Prostate gland (tissue), 2 donors: ENCODE measurements at regions not wholly inside any gene's neighbourhood (a gene's known extent, or its start where the extent isn't known, plus 50 kb on each side); places are given as distances from the start of the nearest gene placed in this dataset.

ENCODE experiments used
- DNase-seq: peaks from one replicate; pipeline ENCODE4 v3.0.0-alpha.2; 2019; ENCODE audit warnings: low spot score
- H3K27ac ChIP-seq, 2 donors: fragments of 200-600 bp; sonication (generic); 2 replicates each; pipeline ENCODE4 v1.5.1; 2017 to 2019
- H3K27me3 ChIP-seq: fragments of 200-600 bp; sonication (generic); replicated peaks from 2 replicates; pipeline ENCODE4 v1.5.1; 2019; ENCODE audit not compliant: insufficient read depth
- H3K36me3 ChIP-seq, 2 donors: fragments of 200-600 bp; sonication (generic); 1 replicate in 1 of 2; 2 replicates in 1 of 2; pipeline versions ENCODE4 v1.5.1 to v1.8.1; 2017 to 2019
- H3K4me1 ChIP-seq: fragments of 200-600 bp; sonication (generic); replicated peaks from 2 replicates; pipeline ENCODE4 v1.5.1; 2019
- H3K4me3 ChIP-seq, 2 donors: fragments of 200-600 bp; sonication (generic); 2 replicates each; pipeline ENCODE4 v1.5.1; 2017 to 2019
- H3K9me3 ChIP-seq: fragments of 200-600 bp; sonication (generic); 2 replicates; pipeline ENCODE4 v1.5.1; 2017
- POLR2A ChIP-seq: fragments of 450-650 bp; IDR thresholded peaks from one replicate; pipeline ENCODE4 v1.6.1; 2016; ENCODE audit warnings: antibody characterized with exemption, mild to moderate bottlenecking
- POLR2AphosphoS5 ChIP-seq: sonication (generic); formaldehyde crosslinking; IDR thresholded peaks from one replicate; pipeline ENCODE4 v1.6.1; 2017; ENCODE audit warnings: antibody characterized with exemption
- WGBS: methylation state at CpG from one replicate; pipeline ENCODE4 v1.1.5; 2018; 5-methylcytosine and 5-hydroxymethylcytosine counted together
- intact Hi-C: fragments of 100-400 bp; cut with DNase I; formaldehyde crosslinking; loops from one replicate; pipeline ENCODE4 v1.14.2; 2022
- TF ChIP-seq, protein P1 (sequence below), 4 experiments: fragments of 200-600 bp in 2 of 4; fragments of 450-650 bp in 2 of 4; sonication (generic) in 2 of 4; IDR thresholded peaks; 1 replicate in 3 of 4; 2 replicates in 1 of 4; pipeline ENCODE4 v1.5.1; 2016 to 2019; ENCODE audit warnings: antibody characterized with exemption in 4 of 4, mild to moderate bottlenecking in 2 of 4, moderate library complexity in 2 of 4

DNA sequence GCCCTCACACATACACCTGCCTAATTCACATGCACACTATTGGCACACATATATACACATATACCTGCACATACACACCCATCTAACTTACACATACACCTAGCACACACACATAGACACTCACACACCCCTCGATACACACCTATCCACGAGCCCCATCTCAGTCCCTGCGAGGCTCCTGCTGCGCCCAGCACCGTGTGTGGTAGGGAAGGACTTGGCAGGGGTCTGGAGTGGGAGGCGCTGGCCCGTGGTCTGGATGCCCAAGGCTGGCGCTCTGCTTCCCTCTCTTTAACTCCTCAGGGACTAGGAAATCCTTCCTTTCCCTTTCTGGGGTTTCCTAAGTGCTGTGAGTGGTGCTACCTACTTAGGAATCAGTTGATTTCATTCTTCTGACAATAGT, 202.7 kb downstream of the UQCRFS1 start:
- no peak for TF ChIP-seq POLR2A
- TF ChIP-seq, protein P1, sequence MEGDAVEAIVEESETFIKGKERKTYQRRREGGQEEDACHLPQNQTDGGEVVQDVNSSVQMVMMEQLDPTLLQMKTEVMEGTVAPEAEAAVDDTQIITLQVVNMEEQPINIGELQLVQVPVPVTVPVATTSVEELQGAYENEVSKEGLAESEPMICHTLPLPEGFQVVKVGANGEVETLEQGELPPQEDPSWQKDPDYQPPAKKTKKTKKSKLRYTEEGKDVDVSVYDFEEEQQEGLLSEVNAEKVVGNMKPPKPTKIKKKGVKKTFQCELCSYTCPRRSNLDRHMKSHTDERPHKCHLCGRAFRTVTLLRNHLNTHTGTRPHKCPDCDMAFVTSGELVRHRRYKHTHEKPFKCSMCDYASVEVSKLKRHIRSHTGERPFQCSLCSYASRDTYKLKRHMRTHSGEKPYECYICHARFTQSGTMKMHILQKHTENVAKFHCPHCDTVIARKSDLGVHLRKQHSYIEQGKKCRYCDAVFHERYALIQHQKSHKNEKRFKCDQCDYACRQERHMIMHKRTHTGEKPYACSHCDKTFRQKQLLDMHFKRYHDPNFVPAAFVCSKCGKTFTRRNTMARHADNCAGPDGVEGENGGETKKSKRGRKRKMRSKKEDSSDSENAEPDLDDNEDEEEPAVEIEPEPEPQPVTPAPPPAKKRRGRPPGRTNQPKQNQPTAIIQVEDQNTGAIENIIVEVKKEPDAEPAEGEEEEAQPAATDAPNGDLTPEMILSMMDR (IDR thresholded peaks at IDR 0.05): no peak
- no peak for TF ChIP-seq POLR2AphosphoS5
- H3K4me3 ChIP-seq: no peak overlapping the region
- WGBS: 61% methylated on average over 8 of the region's 8 CpGs
- H3K27me3 ChIP-seq: no peaks in the 10 kb centered on the region
- H3K9me3 ChIP-seq: no peaks in the 10 kb centered on the region
- H3K27ac ChIP-seq: no peak overlapping the region
- no peak for DNase-seq
- H3K36me3 ChIP-seq: no peaks in the 10 kb centered on the region
- H3K4me1 ChIP-seq: no peaks in the 10 kb centered on the region
- intact Hi-C loops: no loop called here

DNA sequence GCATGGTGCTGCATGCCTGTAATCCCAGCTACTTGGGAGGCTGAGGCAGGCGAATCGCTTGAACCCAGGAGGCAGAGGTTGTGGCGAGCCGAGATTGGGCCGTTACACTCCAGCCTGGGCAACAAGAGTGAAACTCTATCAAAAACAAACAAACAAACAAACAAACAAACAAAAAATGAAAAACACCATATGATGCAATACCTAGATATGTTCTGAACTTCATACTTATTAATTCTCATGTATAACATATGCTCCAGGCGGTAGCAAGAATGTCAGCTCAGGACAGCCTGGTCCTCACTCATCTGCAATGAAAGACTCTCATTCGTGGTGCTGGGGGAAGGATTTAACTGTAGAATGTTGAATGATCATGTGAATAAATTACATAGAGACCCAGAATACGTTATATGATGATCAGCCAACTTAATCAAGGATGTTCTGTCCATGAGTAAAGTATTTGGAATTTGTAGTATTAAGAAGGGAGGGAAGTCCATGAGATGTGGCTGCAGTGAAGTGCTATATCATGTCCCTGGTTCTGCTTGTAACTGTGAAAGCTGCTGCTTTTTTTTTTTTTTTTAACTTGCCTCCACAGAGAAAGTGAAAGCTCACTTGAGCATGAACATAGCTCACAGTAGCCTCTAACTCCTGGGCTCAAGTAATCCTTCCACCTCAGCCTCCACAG, 206.8 kb downstream of the UQCRFS1 start:
- H3K4me3 ChIP-seq: no peak overlapping the region
- no peaks in the 10 kb centered on the region for H3K36me3 ChIP-seq
- H3K9me3 ChIP-seq: no peaks in the 10 kb centered on the region
- H3K27ac ChIP-seq: no peak overlapping the region
- WGBS: 87% methylated on average over 8 of the region's 8 CpGs
- no peak for TF ChIP-seq POLR2A
- DNase-seq: no peak
- H3K27me3 ChIP-seq: no peaks in the 10 kb centered on the region
- H3K4me1 ChIP-seq: no peaks in the 10 kb centered on the region
- intact Hi-C loops: no loop called here

DNA sequence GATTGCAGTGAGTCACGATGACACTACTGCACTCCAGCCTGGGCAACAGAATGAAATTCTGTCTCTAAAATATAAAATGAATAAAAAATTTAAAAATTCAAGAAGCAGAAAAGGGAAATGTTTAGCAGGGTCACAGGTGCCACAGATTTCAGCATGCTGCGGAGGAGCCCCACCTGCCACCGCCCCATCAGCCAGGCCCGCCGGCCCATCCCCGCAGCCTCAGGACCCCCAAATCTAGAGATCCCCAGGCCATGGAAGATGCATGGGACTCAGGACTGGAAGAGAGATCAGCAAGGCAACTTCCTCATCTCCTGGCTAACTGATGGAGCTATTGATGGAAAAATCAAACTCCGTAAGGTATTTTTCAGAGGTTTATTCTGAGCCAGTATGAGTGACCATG, 208.2 kb downstream of the UQCRFS1 start:
- Histone ChIP-seq H3K27ac (no peak overlapping the region), H3K9me3 (no peaks in the 10 kb centered on the region), H3K4me1 (no peaks in the 10 kb centered on the region), H3K27me3 (no peaks in the 10 kb centered on the region), H3K36me3 (no peaks in the 10 kb centered on the region), H3K4me3 (no peak overlapping the region)
- TF ChIP-seq POLR2AphosphoS5: no peak
- TF ChIP-seq, protein P1 (IDR thresholded peaks at IDR 0.05): no peak
- TF ChIP-seq POLR2A: no peak
- WGBS: 96% methylated on average over 7 of the region's 7 CpGs
- intact Hi-C loops: no loop called here
- no peak for DNase-seq

DNA sequence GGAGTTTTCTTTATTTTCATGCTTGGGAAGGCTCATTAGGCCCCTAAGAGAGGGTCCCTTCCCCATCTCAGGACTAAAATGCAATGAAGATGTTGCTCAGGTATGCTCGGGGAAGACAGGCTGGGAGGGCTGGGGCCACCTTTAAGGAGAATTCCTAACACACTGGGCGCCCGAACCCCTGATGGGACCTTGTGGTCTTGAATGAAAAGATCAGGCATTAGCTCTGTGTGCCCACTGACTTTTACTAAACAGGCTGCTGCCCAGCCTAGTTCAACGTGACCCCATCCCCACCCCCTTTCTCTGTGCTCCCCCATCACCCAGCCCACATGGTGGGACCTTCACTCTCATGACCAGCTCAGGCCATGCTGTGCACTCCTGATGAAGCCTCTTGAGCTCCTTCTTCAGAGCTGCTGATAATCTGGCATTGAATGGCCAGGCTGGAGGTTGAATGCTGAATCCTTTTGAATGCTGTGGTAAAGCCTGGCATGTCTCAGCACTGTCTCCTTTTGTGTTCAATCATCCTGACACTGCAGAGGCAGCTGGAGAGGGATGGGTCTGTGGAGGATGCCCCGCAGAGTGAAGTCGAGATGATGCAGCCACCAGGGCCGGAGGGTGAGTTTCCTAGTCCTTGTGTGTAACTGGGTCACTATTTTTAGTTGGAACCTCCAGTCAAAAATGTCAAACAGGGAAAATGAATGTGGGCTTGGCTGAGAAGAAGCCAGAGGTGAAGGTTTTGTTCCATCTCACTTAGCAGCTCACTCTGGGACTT, 209.1 kb downstream of the UQCRFS1 start:
- 76% methylated on average over 7 of the region's 7 CpGs for WGBS
- no peak overlapping the region for H3K27ac ChIP-seq

DNA sequence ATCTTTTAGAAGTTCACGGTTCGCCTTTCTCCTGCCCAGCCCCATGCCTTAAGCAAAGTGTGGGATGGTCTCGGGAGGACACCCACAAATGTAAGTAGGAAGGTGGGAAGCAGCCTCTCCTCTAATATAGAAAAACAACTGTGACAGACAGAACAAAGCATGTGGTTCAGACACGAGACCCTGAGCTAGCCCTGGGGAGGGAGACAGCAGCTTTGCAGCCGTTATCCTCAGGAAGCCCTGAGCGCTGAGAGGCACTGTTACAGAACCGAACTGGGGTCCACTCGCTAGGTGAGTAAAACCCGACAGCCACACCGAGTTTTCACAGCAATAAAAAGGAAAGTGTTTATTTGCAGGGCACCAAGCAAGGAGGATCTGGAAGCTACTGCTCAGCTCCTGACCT, 210.6 kb downstream of the UQCRFS1 start:
- 43% methylated on average over 10 of the region's 10 CpGs for WGBS
- intact Hi-C loops: no loop called here
- H3K9me3 ChIP-seq: no peaks in the 10 kb centered on the region
- no peaks in the 10 kb centered on the region for H3K27me3 ChIP-seq
- H3K27ac ChIP-seq: no peak overlapping the region
- no peak overlapping the region for H3K4me3 ChIP-seq
- no peak for DNase-seq
- TF ChIP-seq POLR2AphosphoS5 (no peak), POLR2A (no peak)
- H3K36me3 ChIP-seq: no peaks in the 10 kb centered on the region
- no peaks in the 10 kb centered on the region for H3K4me1 ChIP-seq

More for the DNA sequence above, 209.1 kb downstream of the UQCRFS1 start:
- TF ChIP-seq, protein P1 (IDR thresholded peaks at IDR 0.05): no peak
- TF ChIP-seq POLR2AphosphoS5 (no peak), POLR2A (no peak)
- H3K4me1 ChIP-seq: no peaks in the 10 kb centered on the region
- DNase-seq: no peak
- no peaks in the 10 kb centered on the region for H3K9me3 ChIP-seq
- no peak overlapping the region for H3K4me3 ChIP-seq
- H3K36me3 ChIP-seq: no peaks in the 10 kb centered on the region
- intact Hi-C loops: no loop called here
- H3K27me3 ChIP-seq: no peaks in the 10 kb centered on the region
